ENCODE measurements at regions not wholly inside any gene's neighbourhood (a gene's known extent, or its start where the extent isn't known, plus 50 kb on each side); places are given as distances from the start of the nearest gene placed in this dataset.

- DNase-seq = no peak
Observed at GRCh38 chr13:70362820-70363570, 254.7 kb upstream of the KLHL1 start.

GRCh38 chr13:70357031-70357430, 248.8 kb upstream of the KLHL1 start:
- no peak for DNase-seq

- no peak for DNase-seq
Observed at GRCh38 chr13:70353096-70353495, 244.8 kb upstream of the KLHL1 start.

GRCh38 chr13:70347947-70348620, 239.8 kb upstream of the KLHL1 start:
- DNase-seq = no peak

- DNase-seq = no peak
Observed at GRCh38 chr13:70339738-70340137, 231.5 kb upstream of the KLHL1 start.

GRCh38 chr13:70338609-70339008, 230.4 kb upstream of the KLHL1 start:
- DNase-seq = no peak

GRCh38 chr13:70336866-70337265, 228.6 kb upstream of the KLHL1 start:
- DNase-seq = no peak

GRCh38 chr13:70333752-70334151, 225.5 kb upstream of the KLHL1 start:
- no peak for DNase-seq

GRCh38 chr13:70330697-70331361, 222.6 kb upstream of the KLHL1 start:
- no peak for DNase-seq

GRCh38 chr13:70324519-70324918, 216.3 kb upstream of the KLHL1 start:
- DNase-seq = no peak

- no peak for DNase-seq
Observed at GRCh38 chr13:70311191-70311590, 202.9 kb upstream of the KLHL1 start.

- DNase-seq = no peak
Observed at GRCh38 chr13:70310396-70311119, 202.3 kb upstream of the KLHL1 start.

- DNase-seq = no peak
Observed at GRCh38 chr13:70297189-70297616, 189.0 kb upstream of the KLHL1 start.

- DNase-seq = no peak
Observed at GRCh38 chr13:70284371-70284770, 176.1 kb upstream of the KLHL1 start.

- no peak for DNase-seq
Observed at GRCh38 chr13:70275841-70276240, 167.6 kb upstream of the KLHL1 start.

GRCh38 chr13:70255406-70255991, 147.2 kb upstream of the KLHL1 start:
- no peak for DNase-seq

GRCh38 chr13:70253834-70254233, 145.6 kb upstream of the KLHL1 start:
- DNase-seq = peak; percentile 81

GRCh38 chr13:70253411-70253810, 145.2 kb upstream of the KLHL1 start:
- DNase-seq = peak; percentile 43

- DNase-seq = no peak
Observed at GRCh38 chr13:70249332-70250064, 141.2 kb upstream of the KLHL1 start.

GRCh38 chr13:70237131-70237530, 128.9 kb upstream of the KLHL1 start:
- DNase-seq = no peak

GRCh38 chr13:70235565-70235964, 127.3 kb upstream of the KLHL1 start:
- no peak for DNase-seq

GRCh38 chr13:70223911-70224310, 115.7 kb upstream of the KLHL1 start:
- DNase-seq = no peak
